Choroid plexus epithelial cell (primary cell): ENCODE measurements at regions not wholly inside any gene's neighbourhood (a gene's known extent, or its start where the extent isn't known, plus 50 kb on each side); places are given as distances from the start of the nearest gene placed in this dataset.
"Not testable (repeated sequence)": the region's sequence is repeated elsewhere in the genome, so short reads cannot be mapped to it uniquely, and the experiment has no call there.

ENCODE experiments used
- DNase-seq: peaks from one replicate; pipeline ENCODE4 v3.0.0-alpha.2; 2010; ENCODE audit warnings: low read depth
- H3K4me3 ChIP-seq: 2 replicates; pipeline ENCODE4 v1.5.1; 2011; ENCODE audit warnings: low read depth, mild to moderate bottlenecking, control low read depth, low read length, moderate library complexity
- TF ChIP-seq, protein P1 (sequence below): conservative IDR thresholded peaks from 2 replicates; pipeline ENCODE4 v1.5.1; 2011; ENCODE audit warnings: low read depth, mild to moderate bottlenecking, control low read depth, inconsistent platforms, low read length, moderate library complexity

DNA sequence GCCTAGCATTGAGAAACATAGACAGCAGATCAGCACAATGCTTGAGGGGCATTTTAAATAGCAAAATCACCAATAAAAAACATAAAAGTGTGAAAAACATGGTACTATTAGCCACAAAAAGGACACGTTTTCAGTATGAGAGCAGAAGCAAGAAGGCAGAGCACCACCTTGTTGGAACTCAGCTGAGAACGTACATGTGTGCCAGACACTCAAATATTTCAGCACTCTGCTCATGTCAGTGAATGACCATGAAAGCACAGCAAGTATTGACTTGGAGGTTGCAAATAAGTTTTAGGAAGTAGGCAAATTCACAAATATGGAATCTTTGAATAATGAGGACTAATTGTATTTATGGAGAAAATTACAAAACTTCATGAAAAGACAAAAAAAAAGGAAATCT, 193.4 kb upstream of the PKN2 start:
- DNase-seq: no peak
- H3K4me3 ChIP-seq: no peak overlapping the region
- TF ChIP-seq, protein P1, sequence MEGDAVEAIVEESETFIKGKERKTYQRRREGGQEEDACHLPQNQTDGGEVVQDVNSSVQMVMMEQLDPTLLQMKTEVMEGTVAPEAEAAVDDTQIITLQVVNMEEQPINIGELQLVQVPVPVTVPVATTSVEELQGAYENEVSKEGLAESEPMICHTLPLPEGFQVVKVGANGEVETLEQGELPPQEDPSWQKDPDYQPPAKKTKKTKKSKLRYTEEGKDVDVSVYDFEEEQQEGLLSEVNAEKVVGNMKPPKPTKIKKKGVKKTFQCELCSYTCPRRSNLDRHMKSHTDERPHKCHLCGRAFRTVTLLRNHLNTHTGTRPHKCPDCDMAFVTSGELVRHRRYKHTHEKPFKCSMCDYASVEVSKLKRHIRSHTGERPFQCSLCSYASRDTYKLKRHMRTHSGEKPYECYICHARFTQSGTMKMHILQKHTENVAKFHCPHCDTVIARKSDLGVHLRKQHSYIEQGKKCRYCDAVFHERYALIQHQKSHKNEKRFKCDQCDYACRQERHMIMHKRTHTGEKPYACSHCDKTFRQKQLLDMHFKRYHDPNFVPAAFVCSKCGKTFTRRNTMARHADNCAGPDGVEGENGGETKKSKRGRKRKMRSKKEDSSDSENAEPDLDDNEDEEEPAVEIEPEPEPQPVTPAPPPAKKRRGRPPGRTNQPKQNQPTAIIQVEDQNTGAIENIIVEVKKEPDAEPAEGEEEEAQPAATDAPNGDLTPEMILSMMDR: no peak

DNA sequence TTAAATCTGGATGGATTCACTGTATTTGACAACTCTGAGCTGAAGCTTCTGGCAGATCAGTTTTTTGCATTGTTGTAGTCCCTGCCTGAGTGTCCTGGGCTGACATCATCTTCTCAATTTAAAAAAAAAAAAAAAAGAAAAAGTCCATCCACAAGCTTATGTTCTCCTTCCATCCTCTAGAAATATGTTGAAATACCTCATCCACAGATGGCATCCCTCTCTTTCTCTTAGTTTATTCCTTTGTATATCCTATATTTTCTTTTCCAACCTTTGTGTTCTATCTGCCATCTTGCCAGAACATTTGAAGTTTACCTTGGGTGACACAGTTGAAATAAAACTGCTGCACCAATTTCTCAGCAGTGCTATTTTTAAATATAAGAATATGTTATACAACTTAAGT, 184.4 kb upstream of the PKN2 start:
- no peak for DNase-seq
- no peak overlapping the region for H3K4me3 ChIP-seq
- TF ChIP-seq, protein P1: no peak

DNA sequence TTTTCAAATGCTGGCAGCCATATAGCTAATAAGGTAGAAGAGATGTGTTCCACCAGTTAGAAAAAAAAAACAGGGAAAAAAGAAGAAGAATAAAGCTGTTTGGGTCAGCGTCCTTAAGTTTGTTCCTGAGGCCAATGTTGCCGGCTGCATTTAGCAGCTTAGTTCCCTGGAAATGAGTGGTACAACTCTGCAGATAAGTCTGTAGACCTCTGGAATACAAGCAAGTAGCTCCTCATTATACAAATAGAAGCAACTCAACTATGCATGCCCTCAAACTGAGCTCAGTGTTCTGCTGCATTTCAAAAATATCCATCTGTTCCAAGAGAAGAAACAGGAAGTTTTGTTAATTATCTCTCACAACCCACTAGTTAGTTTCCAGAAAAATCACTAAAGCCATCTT, 181.2 kb upstream of the PKN2 start:
- TF ChIP-seq, protein P1: no peak
- no peak overlapping the region for H3K4me3 ChIP-seq
- DNase-seq: no peak

DNA sequence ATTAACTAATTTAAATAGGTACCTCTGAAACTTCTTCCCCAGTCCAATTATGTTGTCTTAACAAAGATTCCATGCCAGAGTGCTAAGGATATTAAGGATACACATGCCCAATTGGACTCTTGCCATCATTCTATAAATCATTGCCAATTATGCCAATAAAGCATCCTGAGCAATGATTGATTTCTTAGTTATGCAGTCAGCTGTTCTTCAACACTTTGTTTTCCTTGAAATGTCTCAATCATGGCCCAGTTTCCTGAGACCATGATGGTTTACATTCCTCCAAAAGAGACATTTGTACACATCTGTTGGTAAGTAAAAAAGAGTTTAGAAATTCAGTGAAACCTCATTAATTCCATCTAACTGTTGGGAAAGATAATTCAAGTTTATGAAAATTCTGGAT, 180.4 kb upstream of the PKN2 start:
- no peak for DNase-seq
- no peak overlapping the region for H3K4me3 ChIP-seq
- TF ChIP-seq, protein P1: no peak

DNA sequence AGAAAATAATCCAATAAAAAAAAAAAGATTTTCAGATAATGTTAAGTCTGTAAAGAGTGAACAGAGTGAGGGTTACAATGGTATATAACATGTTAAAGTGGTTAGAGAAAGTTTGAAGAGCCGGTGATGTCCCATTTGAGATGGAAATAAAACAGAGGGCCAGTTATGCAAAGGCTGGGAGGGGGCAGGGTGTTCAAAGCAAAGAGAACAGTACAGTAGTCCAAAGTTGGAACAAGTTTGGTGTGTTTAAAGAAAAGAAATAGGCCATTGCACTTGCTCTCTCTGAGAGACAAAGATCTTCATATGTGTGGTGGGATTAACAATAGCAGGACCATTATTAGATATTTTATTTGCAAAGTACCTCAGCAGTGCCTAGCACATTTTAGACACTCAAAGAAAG, 179.5 kb upstream of the PKN2 start:
- DNase-seq: no peak
- H3K4me3 ChIP-seq: no peak overlapping the region
- TF ChIP-seq, protein P1: no peak

DNA sequence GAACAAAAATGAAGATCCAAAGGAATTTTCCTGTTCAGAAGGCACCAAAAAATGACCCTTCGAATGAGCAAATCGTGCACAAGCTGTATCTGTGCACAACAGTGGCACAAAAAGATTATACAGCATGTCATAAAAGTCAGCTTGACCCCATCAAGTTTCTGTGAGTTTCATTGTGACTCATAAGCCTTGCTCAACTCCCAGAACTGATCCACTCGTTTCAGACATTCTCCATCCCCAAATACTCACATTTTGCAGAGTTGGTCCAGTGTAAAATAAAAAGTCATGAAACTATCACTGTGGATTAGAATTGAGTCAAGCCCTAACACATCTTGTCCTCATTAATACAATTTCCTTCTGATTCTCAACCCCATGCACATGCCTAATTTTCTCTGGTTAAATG, 174.7 kb upstream of the PKN2 start:
- TF ChIP-seq, protein P1: no peak
- no peak overlapping the region for H3K4me3 ChIP-seq

DNA sequence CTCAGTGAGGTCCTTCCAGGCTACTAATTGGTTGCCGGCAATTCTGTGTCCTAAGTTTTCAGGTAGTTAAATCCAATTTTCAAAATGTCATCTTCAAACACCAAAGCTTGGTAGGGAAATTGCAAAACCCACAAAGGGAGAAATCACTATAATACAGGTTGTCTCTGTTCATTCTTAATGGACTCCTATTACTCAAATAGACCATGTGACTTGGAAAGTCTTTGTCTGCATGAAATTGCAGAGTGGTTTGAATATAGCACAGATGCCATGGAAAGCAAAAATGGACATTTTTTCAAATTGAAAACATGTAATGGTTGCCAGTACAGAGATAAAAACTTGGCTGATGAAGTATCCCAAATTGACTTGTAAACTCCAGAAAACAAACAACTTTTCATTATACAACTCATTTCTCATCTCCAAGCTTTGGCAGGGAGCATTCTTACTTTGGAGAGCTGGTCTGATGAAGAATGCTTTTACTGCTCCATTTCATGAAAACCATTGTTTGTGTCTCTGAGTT, 169.5 kb upstream of the PKN2 start:
- TF ChIP-seq, protein P1: no peak
- no peak for DNase-seq
- no peak overlapping the region for H3K4me3 ChIP-seq

More for the DNA sequence above, 174.7 kb upstream of the PKN2 start:
- peak; percentile 1 for DNase-seq

DNA sequence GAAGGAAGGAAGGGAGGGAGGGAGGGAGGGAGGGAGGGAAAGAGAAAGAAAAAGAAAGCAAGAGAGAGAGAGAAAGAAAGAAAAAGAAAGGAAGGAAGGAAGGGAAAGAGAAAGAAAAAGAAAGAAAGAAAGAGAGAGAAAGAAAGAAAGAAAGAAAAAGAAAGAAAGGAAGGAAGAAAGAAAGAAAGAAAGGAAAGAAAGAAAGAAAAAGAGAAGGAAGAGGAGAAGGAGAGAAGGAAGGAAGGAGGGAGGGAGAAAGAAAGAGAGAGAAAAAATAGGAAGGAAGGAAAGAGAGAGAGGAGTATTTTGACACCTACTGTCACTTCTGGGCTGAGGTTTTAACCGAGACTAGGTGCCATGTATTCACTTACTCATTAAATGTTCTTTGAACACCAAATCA, 166.6 kb upstream of the PKN2 start:
- not testable (repeated sequence) for DNase-seq

More for the DNA sequence above, 166.6 kb upstream of the PKN2 start:
- H3K4me3 ChIP-seq: not testable (repeated sequence)
